ENCODE measurements at regions not wholly inside any gene's neighbourhood (a gene's known extent, or its start where the extent isn't known, plus 50 kb on each side); places are given as distances from the start of the nearest gene placed in this dataset.
"Not testable (repeated sequence)": the region's sequence is repeated elsewhere in the genome, so short reads cannot be mapped to it uniquely, and the experiment has no call there.

DNA sequence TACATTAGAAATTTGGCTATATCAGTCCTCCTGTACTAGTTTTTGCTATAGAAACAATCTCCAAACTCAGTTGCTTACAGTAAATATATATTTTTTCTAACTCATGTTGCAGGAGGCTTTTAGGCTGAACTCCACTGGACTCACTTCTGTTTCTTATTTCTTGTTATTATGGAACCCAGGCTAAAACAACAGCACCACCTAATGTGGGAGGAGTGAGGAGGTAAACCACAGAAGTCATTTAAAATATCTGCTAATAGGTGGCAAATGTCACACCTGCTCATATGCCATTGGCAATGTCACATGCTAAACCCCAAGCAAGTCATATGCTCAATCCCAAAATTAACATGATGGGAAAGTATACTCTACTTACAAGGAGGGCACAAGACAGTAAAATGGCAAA, 462.2 kb downstream of the PLOD2 start:
- ATAC-seq = no peak
- Histone ChIP-seq H3K36me3 (no peaks in the 10 kb centered on the region), H3K27ac (no peak overlapping the region), H3K4me3 (no peak overlapping the region), H3K27me3 (no peaks in the 10 kb centered on the region), H3K9me3 (no peaks in the 10 kb centered on the region), H3K4me1 (peaks cover 0 to 9% (median 0%) of the 10 kb centered on the region in 3 donors)
- TF ChIP-seq CTCF (IDR thresholded peaks at IDR 0.05) = no peak
- TF ChIP-seq EP300 (IDR thresholded peaks at IDR 0.05) = no peak

GRCh38 chr3:145704020-145704419, 457.0 kb downstream of the PLOD2 start:
- H3K4me1 ChIP-seq = no peaks in the 10 kb centered on the region
- no peaks in the 10 kb centered on the region for H3K27me3 ChIP-seq
- H3K36me3 ChIP-seq = no peaks in the 10 kb centered on the region
- no peak for ATAC-seq
- no peak overlapping the region for H3K27ac ChIP-seq
- no peak for TF ChIP-seq POLR2AphosphoS5 (IDR thresholded peaks at IDR 0.05)
- TF ChIP-seq CTCF (IDR thresholded peaks at IDR 0.05) = no peak
- H3K9me3 ChIP-seq = no peaks in the 10 kb centered on the region
- H3K4me3 ChIP-seq = no peak overlapping the region

GRCh38 chr3:145709779-145710178, 451.2 kb downstream of the PLOD2 start:
- not testable (repeated sequence) for ATAC-seq, H3K36me3 ChIP-seq
- 80 to 100% methylated on average over 1 of the region's 1 CpG for WGBS, 2 donors (ENCODE audit: low coverage in 1 of 2)

DNA sequence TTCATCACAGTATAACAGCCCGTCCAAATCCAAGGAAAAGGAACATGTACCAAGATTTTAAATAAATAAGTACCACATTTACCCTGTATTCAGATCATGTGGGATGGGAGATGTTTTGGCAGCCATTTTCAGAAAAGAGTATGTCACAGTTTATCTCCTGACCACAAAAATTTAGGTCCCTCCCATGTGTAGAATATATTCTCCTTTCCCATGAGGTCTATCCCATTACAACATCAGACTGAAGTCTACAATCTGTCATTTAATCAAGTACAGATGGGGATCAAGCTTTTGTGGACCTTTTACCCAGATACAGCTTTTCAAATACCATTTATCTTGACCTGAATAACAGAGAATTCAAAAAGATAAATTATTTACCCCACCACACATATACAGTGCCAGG, 444.5 kb downstream of the PLOD2 start:
- WGBS, 2 donors (ENCODE audit: low coverage in 1 of 2) = 89% methylated on average over 1 of the region's 1 CpG; no CpG with 5 or more reads in 1 of the 2 donors

More at GRCh38 chr3:145709779-145710178, 451.2 kb downstream of the PLOD2 start:
- H3K9me3 ChIP-seq, H3K4me1 ChIP-seq, H3K27me3 ChIP-seq, H3K4me3 ChIP-seq, H3K27ac ChIP-seq: not testable (repeated sequence)

GRCh38 chr3:145719114-145719513, 441.9 kb downstream of the PLOD2 start:
- H3K36me3 ChIP-seq = no peaks in the 10 kb centered on the region
- no peaks in the 10 kb centered on the region for H3K4me1 ChIP-seq
- H3K27me3 ChIP-seq = no peaks in the 10 kb centered on the region
- H3K4me3 ChIP-seq = no peak overlapping the region
- WGBS, 2 donors (ENCODE audit: low coverage in 1 of 2) = 68 to 89% methylated on average over 1 of the region's 1 CpG
- H3K27ac ChIP-seq = no peak overlapping the region
- TF ChIP-seq CTCF (IDR thresholded peaks at IDR 0.05) = no peak
- TF ChIP-seq EP300 (IDR thresholded peaks at IDR 0.05) = no peak
- TF ChIP-seq POLR2AphosphoS5 (IDR thresholded peaks at IDR 0.05) = no peak
- no peak for TF ChIP-seq POLR2A (IDR thresholded peaks at IDR 0.05)
- ATAC-seq = no peak
- no peaks in the 10 kb centered on the region for H3K9me3 ChIP-seq

More for the DNA sequence above, 444.5 kb downstream of the PLOD2 start:
- ATAC-seq = no peak
- no peaks in the 10 kb centered on the region for H3K4me1 ChIP-seq
- TF ChIP-seq EP300 (IDR thresholded peaks at IDR 0.05) = no peak
- TF ChIP-seq POLR2A (IDR thresholded peaks at IDR 0.05) = no peak
- TF ChIP-seq CTCF (IDR thresholded peaks at IDR 0.05) = no peak
- no peak for TF ChIP-seq POLR2AphosphoS5 (IDR thresholded peaks at IDR 0.05)
- H3K27ac ChIP-seq = no peak overlapping the region
- H3K9me3 ChIP-seq = no peaks in the 10 kb centered on the region
- no peak overlapping the region for H3K4me3 ChIP-seq
- no peaks in the 10 kb centered on the region for H3K36me3 ChIP-seq
- no peaks in the 10 kb centered on the region for H3K27me3 ChIP-seq

- Histone ChIP-seq H3K27ac (no peak overlapping the region), H3K4me1 (no peaks in the 10 kb centered on the region), H3K27me3 (no peaks in the 10 kb centered on the region), H3K4me3 (no peak overlapping the region), H3K36me3 (no peaks in the 10 kb centered on the region), H3K9me3 (no peaks in the 10 kb centered on the region)
- ATAC-seq = no peak
- TF ChIP-seq POLR2AphosphoS5 (IDR thresholded peaks at IDR 0.05) = no peak
- no peak for TF ChIP-seq EP300 (IDR thresholded peaks at IDR 0.05)
- no peak for TF ChIP-seq CTCF (IDR thresholded peaks at IDR 0.05)
- no peak for TF ChIP-seq POLR2A (IDR thresholded peaks at IDR 0.05)
- 86 to 97% methylated on average over 3 of the region's 3 CpGs for WGBS, 2 donors (ENCODE audit: low coverage in 1 of 2)
Measured at GRCh38 chr3:145721273-145721805, 439.6 kb downstream of the PLOD2 start.
